GM12878 (cell line): ENCODE measurements at regions not wholly inside any gene's neighbourhood (a gene's known extent, or its start where the extent isn't known, plus 50 kb on each side); places are given as distances from the start of the nearest gene placed in this dataset.

ENCODE experiments used
- ATAC-seq: fragments of 200-7000 bp; cut with Tn5 transposase; 3 replicates; pipeline ENCODE4 v1.9.1; 2020; ENCODE audit warnings: mild to moderate bottlenecking, moderate library complexity
- BruUV-seq: library from RNA; stranded (reverse); fragments of 400-500 nt; replicated peaks from 2 replicates; lab custom pipeline; 2021; lab: Mats Ljungman, UMichigan
- CTCF ChIA-PET: fragments of 300-600 bp; sonication (Branson Sonifier 250); formaldehyde crosslinking; extraction: SDS; loops from one replicate; lab custom pipeline; 2021; ENCODE audit warnings: inconsistent platforms; lab: Yijun Ruan, JAX
- POLR2A ChIA-PET: fragments of 350-600 bp; formaldehyde crosslinking; extraction: SDS; loops from one replicate; lab custom pipeline; 2021; ENCODE audit warnings: inconsistent platforms; lab: Charles Lee
- RAD21 ChIA-PET: fragments of 300-600 bp; sonication (Branson Sonifier 250); formaldehyde crosslinking; loops from one replicate; lab custom pipeline; 2023; ENCODE audit warnings: antibody characterized with exemption; ENCODE audit not compliant: unreplicated experiment; lab: Charles Lee
- SMC1A ChIA-PET: fragments of 300-600 bp; sonication (Branson Sonifier 250); formaldehyde crosslinking; loops from one replicate; lab custom pipeline; 2023; ENCODE audit not compliant: unreplicated experiment, uncharacterized antibody; lab: Charles Lee
- DNase-seq: peaks from one replicate; pipeline ENCODE4 v3.0.0-alpha.2; 2011; ENCODE audit warnings: low read depth, low spot score
- FAIRE-seq: peaks from 3 replicates; lab custom pipeline; 2011; peaks lifted over from hg19 to GRCh38; lab: Jason Lieb, UNC
- H2AFZ ChIP-seq: 2 replicates; pipeline ENCODE4 v1.6.0; 2011; ENCODE audit warnings: low read depth, low read length, control low read depth; ENCODE audit not compliant: control insufficient read depth
- H3K27ac ChIP-seq: 2 replicates; pipeline ENCODE4 v1.5.1; 2011; ENCODE audit warnings: control low read depth; ENCODE audit not compliant: control insufficient read depth, insufficient read depth
- H3K27me3 ChIP-seq, 2 experiments: replicated peaks in 1 of 2; 2 replicates each; pipeline versions ENCODE4 v1.6.0 to v1.6.1; 2011; ENCODE audit warnings: low read length in 1 of 2; ENCODE audit not compliant: control insufficient read depth in 2 of 2, insufficient read depth in 2 of 2
- H3K36me3 ChIP-seq, 2 experiments: 2 replicates each; pipeline ENCODE4 v1.5.1; 2011; ENCODE audit warnings: low read length in 1 of 2; ENCODE audit not compliant: control insufficient read depth in 2 of 2, insufficient read depth in 2 of 2
- H3K4me1 ChIP-seq: 2 replicates; pipeline ENCODE4 v1.6.1; 2011; ENCODE audit warnings: mild to moderate bottlenecking, low read length, moderate library complexity, mixed read lengths; ENCODE audit not compliant: control insufficient read depth, insufficient read depth
- H3K4me2 ChIP-seq: 2 replicates; pipeline ENCODE4 v1.6.0; 2011; ENCODE audit warnings: control low read depth; ENCODE audit not compliant: control insufficient read depth, insufficient read depth
- H3K4me3 ChIP-seq: fragments of 200-600 bp; sonication (generic); 2 replicates; pipeline ENCODE4 v1.5.1; 2016
- H3K79me2 ChIP-seq: 2 replicates; pipeline ENCODE4 v1.6.0; 2011; ENCODE audit warnings: low read length; ENCODE audit not compliant: control insufficient read depth, insufficient read depth
- H3K9ac ChIP-seq: 2 replicates; pipeline ENCODE4 v1.8.0; 2011; ENCODE audit warnings: low read length, control low read depth, mixed read lengths; ENCODE audit not compliant: control insufficient read depth, insufficient read depth
- H3K9me3 ChIP-seq: replicated peaks from 3 replicates; pipeline ENCODE4 v1.5.1; 2011; ENCODE audit warnings: mild to moderate bottlenecking, low read length; ENCODE audit not compliant: control insufficient read depth, insufficient read depth
- H4K20me1 ChIP-seq: 2 replicates; pipeline ENCODE4 v1.6.0; 2011; ENCODE audit not compliant: control insufficient read depth, insufficient read depth
- IKZF1 ChIP-seq: fragments of 450-650 bp; conservative IDR thresholded peaks from 2 replicates; pipeline ENCODE4 v1.6.1; 2017; ENCODE audit warnings: antibody characterized with exemption, mild to moderate bottlenecking
- KDM1A ChIP-seq: fragments of 200-600 bp; sonication (generic); IDR thresholded peaks from 2 replicates; pipeline ENCODE4 v1.6.1; 2016; ENCODE audit warnings: borderline replicate concordance
- NFXL1 ChIP-seq: fragments of 450-650 bp; IDR thresholded peaks from 2 replicates; pipeline ENCODE4 v1.6.1; 2017; ENCODE audit warnings: antibody characterized with exemption, mild to moderate bottlenecking, borderline replicate concordance
- PBX3 ChIP-seq: IDR thresholded peaks from 2 replicates; pipeline ENCODE4 v1.6.1; 2011; ENCODE audit warnings: mild to moderate bottlenecking, low read depth, low read length, moderate library complexity; ENCODE audit not compliant: insufficient replicate concordance
- SUPT20H ChIP-seq: IDR thresholded peaks from 2 replicates; pipeline ENCODE4 v1.6.1; 2011; ENCODE audit warnings: low read depth, mild to moderate bottlenecking, low read length, moderate library complexity, borderline replicate concordance; ENCODE audit not compliant: control insufficient read depth
- WGBS: methylation state at CpG from one replicate; pipeline ENCODE4 v1.1.6; 2016; ENCODE audit warnings: low lambda C conversion rate; ENCODE audit not compliant: insufficient replicate concordance, insufficient coverage; ENCODE audit errors: missing lambda C conversion rate; 5-methylcytosine and 5-hydroxymethylcytosine counted together
- in situ Hi-C: fragments of 300-500 bp; cut with MboI; formaldehyde crosslinking; loops from 9 replicates; pipeline ENCODE4 v1.14.3; 2018; ENCODE audit warnings: mixed read lengths
- intact Hi-C: fragments of 100-400 bp; cut with micrococcal nuclease; formaldehyde crosslinking; loops from one replicate; pipeline ENCODE4 v1.14.2; 2022; ENCODE audit not compliant: unreplicated experiment
- TF ChIP-seq, protein P1 (sequence below): fragments of 150-350 bp; IDR thresholded peaks from 2 replicates; pipeline ENCODE4 v1.6.1; 2014; ENCODE audit warnings: mild to moderate bottlenecking, low read depth, low read length
- TF ChIP-seq, protein P2 (sequence below): fragments of 450-650 bp; IDR thresholded peaks from 2 replicates; pipeline ENCODE4 v1.6.1; 2017; ENCODE audit warnings: mild to moderate bottlenecking
- TF ChIP-seq, protein P3 (sequence below), 3 experiments: IDR thresholded peaks in 2 of 3; conservative IDR thresholded peaks in 1 of 3; 2 replicates each; pipeline ENCODE4 v1.5.1; 2011; ENCODE audit warnings: low read depth in 3 of 3, low read length in 3 of 3, mild to moderate bottlenecking in 3 of 3, control low read depth in 2 of 3, moderate library complexity in 2 of 3, inconsistent platforms in 1 of 3, mixed read lengths in 1 of 3; ENCODE audit not compliant: control insufficient read depth in 2 of 3, insufficient read depth in 1 of 3; ENCODE audit errors: extremely low read depth in 1 of 3
- TF ChIP-seq, protein P4 (sequence below): fragments of 450-650 bp; IDR thresholded peaks from 2 replicates; pipeline ENCODE4 v1.6.1; 2017; ENCODE audit warnings: low read depth, mild to moderate bottlenecking, moderate library complexity

- intact Hi-C loops (no loop called here), in situ Hi-C loops (no loop called here)
- no peak for DNase-seq
- Histone ChIP-seq H4K20me1 (no peaks in the 10 kb centered on the region), H3K4me3 (no peak overlapping the region), H2AFZ (no peak overlapping the region), H3K36me3 (no peaks in the 10 kb centered on the region), H3K27ac (no peak overlapping the region), H3K9me3 (no peaks in the 10 kb centered on the region), H3K9ac (no peak overlapping the region), H3K27me3 (no peaks in the 10 kb centered on the region), H3K79me2 (no peaks in the 10 kb centered on the region), H3K4me1 (no peaks in the 10 kb centered on the region), H3K4me2 (no peak overlapping the region)
- FAIRE-seq, result no peak
- 8% methylated on average over 1 of the region's 1 CpG for WGBS
- RAD21 ChIA-PET, result no interaction called here
- no peak for ATAC-seq
- CTCF ChIA-PET, result no interaction called here
- no TSS peak for BruUV-seq
- TF ChIP-seq IKZF1, result no peak
- TF ChIP-seq, protein P1, sequence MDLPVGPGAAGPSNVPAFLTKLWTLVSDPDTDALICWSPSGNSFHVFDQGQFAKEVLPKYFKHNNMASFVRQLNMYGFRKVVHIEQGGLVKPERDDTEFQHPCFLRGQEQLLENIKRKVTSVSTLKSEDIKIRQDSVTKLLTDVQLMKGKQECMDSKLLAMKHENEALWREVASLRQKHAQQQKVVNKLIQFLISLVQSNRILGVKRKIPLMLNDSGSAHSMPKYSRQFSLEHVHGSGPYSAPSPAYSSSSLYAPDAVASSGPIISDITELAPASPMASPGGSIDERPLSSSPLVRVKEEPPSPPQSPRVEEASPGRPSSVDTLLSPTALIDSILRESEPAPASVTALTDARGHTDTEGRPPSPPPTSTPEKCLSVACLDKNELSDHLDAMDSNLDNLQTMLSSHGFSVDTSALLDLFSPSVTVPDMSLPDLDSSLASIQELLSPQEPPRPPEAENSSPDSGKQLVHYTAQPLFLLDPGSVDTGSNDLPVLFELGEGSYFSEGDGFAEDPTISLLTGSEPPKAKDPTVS, result no peak
- TF ChIP-seq, protein P2, sequence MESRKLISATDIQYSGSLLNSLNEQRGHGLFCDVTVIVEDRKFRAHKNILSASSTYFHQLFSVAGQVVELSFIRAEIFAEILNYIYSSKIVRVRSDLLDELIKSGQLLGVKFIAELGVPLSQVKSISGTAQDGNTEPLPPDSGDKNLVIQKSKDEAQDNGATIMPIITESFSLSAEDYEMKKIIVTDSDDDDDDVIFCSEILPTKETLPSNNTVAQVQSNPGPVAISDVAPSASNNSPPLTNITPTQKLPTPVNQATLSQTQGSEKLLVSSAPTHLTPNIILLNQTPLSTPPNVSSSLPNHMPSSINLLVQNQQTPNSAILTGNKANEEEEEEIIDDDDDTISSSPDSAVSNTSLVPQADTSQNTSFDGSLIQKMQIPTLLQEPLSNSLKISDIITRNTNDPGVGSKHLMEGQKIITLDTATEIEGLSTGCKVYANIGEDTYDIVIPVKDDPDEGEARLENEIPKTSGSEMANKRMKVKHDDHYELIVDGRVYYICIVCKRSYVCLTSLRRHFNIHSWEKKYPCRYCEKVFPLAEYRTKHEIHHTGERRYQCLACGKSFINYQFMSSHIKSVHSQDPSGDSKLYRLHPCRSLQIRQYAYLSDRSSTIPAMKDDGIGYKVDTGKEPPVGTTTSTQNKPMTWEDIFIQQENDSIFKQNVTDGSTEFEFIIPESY, result no peak
- POLR2A ChIA-PET, result no interaction called here
- SMC1A ChIA-PET, result no interaction called here
Observed at GRCh38 chr6:100990070-100990469, 108.9 kb upstream of the ASCC3 start.

GRCh38 chr6:100996409-100996808, 115.3 kb upstream of the ASCC3 start:
- no peak for ATAC-seq
- Histone ChIP-seq H3K4me1 (no peaks in the 10 kb centered on the region), H3K27me3 (no peaks in the 10 kb centered on the region), H3K79me2 (no peaks in the 10 kb centered on the region), H3K4me2 (no peak overlapping the region), H3K4me3 (no peak overlapping the region), H3K9ac (no peak overlapping the region), H4K20me1 (no peaks in the 10 kb centered on the region), H3K9me3 (no peaks in the 10 kb centered on the region), H3K27ac (no peak overlapping the region), H2AFZ (no peak overlapping the region), H3K36me3 (no peaks in the 10 kb centered on the region)
- FAIRE-seq, result no peak
- ChIA-PET RAD21 (no interaction called here), CTCF (no interaction called here), POLR2A (no interaction called here), SMC1A (no interaction called here)
- DNase-seq, result no peak
- BruUV-seq, result no TSS peak
- in situ Hi-C loops, result no loop called here
- intact Hi-C loops, result no loop called here
- TF ChIP-seq, protein P3, sequence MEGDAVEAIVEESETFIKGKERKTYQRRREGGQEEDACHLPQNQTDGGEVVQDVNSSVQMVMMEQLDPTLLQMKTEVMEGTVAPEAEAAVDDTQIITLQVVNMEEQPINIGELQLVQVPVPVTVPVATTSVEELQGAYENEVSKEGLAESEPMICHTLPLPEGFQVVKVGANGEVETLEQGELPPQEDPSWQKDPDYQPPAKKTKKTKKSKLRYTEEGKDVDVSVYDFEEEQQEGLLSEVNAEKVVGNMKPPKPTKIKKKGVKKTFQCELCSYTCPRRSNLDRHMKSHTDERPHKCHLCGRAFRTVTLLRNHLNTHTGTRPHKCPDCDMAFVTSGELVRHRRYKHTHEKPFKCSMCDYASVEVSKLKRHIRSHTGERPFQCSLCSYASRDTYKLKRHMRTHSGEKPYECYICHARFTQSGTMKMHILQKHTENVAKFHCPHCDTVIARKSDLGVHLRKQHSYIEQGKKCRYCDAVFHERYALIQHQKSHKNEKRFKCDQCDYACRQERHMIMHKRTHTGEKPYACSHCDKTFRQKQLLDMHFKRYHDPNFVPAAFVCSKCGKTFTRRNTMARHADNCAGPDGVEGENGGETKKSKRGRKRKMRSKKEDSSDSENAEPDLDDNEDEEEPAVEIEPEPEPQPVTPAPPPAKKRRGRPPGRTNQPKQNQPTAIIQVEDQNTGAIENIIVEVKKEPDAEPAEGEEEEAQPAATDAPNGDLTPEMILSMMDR (IDR thresholded peaks at IDR 0.05 in 2 of 3, conservative IDR thresholded peaks at IDR 0.05 in 1 of 3; ENCODE audit: control insufficient read depth in 2 of 3, extremely low read depth in 1 of 3, insufficient read depth in 1 of 3, low read depth in 3 of 3, low read length in 3 of 3), result no peak
- TF ChIP-seq SUPT20H, result no peak
- TF ChIP-seq KDM1A, result no peak
- TF ChIP-seq, protein P4, sequence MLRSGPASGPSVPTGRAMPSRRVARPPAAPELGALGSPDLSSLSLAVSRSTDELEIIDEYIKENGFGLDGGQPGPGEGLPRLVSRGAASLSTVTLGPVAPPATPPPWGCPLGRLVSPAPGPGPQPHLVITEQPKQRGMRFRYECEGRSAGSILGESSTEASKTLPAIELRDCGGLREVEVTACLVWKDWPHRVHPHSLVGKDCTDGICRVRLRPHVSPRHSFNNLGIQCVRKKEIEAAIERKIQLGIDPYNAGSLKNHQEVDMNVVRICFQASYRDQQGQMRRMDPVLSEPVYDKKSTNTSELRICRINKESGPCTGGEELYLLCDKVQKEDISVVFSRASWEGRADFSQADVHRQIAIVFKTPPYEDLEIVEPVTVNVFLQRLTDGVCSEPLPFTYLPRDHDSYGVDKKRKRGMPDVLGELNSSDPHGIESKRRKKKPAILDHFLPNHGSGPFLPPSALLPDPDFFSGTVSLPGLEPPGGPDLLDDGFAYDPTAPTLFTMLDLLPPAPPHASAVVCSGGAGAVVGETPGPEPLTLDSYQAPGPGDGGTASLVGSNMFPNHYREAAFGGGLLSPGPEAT, result no peak
- TF ChIP-seq NFXL1, result no peak
- no peak for TF ChIP-seq PBX3
